Endothelial cell of hepatic sinusoid (primary cell): ENCODE measurements at regions not wholly inside any gene's neighbourhood (a gene's known extent, or its start where the extent isn't known, plus 50 kb on each side); places are given as distances from the start of the nearest gene placed in this dataset.

Source experiments
- in situ Hi-C: cut with HindIII; loops from 2 replicates; pipeline ENCODE4 v1.10.0; 2017; ENCODE audit warnings: low sequenced_read_pairs

DNA sequence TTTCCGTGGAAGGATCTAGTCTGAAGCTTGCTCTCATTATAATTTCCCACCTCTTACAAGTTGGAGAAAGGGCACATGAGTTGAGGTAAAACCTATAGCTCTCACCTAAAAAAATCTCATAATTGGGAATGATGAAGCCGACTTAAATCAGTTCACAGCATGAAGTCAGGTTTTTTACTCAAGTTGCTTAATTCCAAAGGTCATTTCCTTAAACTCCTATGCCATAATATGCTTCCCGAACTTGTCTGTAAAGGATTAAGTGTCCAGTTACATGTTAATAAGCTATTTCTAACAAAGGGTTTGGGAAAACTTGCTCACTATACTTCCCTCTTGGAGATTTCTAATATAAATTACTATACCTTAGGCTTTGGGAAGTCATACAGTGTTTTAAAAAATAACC is 481.2 kb downstream of the NUP35 start:
- in situ Hi-C loops, result no loop called here

DNA sequence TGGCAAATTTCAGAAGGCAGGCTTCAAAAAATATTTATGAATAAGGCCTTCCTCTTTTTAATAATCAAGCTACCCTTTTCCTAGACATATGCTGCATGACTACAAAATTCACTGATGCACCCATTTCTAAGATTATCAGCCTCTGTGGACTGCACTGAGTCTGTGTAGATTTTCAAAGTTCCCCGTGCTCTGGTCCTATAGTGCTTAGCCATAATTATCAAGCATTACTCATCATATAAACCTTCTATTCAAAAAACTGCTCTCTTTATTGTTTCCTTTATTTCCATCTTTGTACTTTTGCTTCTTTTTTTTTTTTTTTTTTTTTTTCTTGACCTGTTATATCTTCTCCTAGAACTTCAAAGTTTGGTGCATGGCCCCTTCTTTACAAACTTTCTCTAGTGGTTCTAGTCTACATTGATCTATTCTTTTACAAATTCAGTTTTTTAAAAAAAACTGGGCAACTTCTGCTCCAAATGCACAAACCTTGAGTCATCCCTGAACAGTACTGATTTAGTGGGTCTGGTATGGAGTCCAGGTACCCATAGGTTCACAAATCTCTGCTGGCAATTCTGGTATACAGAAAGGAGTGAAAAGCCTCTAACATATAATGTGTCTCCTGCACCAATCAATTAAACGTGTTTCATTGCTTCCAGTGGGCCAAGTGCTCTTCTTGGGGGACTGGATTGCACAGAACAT is 481.9 kb downstream of the NUP35 start:
- in situ Hi-C loops, result no loop called here

DNA sequence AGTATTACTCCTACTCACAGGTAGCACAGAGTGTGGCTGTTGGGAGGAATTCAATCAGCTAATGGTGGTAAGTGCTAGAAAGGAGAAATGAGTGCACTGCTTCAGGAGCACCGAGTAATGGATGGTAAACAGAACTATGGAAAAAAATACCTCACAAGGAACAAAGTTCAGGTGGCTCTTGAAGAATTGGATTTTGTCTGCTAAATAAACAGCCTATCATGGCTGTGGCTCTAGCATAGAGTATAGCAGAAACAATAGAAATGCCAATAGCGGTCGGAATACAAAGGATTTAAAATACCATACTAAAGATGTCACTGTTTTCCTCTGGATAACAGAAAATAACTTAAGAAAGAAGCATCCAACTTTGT is 482.5 kb downstream of the NUP35 start:
- in situ Hi-C loops, result no loop called here

DNA sequence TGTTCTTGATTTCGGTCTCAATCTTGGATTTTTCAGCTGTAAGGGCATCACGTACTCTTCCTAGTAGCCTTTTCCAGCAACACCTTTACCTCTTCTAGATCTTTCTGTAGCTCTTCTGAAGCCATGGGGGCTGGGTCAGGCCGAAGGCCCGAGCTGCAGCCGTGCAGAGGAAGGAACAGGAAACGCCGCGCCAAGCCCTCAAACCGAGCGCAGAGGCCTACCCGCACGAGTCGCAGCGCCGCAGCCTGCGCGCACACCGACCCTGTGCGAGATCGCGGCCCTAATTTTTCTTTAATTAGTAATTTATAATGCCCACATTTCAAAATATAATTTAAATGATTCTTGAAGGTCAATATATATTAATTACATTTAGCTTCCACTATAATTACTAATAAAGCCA is 483.8 kb downstream of the NUP35 start:
- in situ Hi-C loops, result no loop called here

DNA sequence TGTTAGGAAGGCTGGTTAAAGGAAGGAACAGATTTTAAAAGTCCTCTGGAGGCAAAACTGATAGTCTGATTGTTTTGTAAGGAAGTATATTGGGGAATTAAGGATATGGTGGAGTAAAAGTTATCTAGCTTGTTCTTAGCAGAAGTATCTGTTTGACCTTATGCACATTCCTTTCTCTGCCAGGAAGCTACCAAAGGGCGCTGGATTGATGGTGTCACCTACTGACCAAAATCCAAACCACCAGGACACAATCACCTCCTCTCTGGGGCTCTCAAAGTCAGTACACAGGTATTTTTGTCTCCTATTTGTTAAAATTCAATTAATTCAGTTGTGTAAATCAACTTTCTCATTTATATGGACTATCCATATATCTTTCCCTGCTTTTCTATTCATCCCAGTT is 484.5 kb downstream of the NUP35 start:
- in situ Hi-C loops, result no loop called here

DNA sequence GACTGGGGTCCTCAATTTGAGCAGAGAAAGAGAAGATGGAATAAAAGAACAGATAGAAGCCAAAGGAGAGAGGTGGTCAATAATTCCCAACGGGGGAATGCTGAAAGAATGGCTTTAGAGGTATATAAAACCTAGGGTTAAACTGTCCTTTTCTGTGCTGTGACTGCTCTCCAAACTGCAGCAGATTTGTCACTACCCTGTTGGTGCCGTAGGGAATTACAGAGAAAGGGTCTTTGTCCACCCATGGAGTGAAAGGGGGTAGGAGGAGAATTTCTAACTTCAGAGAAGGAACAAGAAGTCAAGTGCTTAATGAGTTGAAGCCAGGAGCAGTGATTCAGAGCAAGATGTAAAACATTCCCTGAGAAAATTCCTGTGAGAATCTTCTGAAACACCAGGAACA is 486.5 kb downstream of the NUP35 start:
- in situ Hi-C loops, result no loop called here

DNA sequence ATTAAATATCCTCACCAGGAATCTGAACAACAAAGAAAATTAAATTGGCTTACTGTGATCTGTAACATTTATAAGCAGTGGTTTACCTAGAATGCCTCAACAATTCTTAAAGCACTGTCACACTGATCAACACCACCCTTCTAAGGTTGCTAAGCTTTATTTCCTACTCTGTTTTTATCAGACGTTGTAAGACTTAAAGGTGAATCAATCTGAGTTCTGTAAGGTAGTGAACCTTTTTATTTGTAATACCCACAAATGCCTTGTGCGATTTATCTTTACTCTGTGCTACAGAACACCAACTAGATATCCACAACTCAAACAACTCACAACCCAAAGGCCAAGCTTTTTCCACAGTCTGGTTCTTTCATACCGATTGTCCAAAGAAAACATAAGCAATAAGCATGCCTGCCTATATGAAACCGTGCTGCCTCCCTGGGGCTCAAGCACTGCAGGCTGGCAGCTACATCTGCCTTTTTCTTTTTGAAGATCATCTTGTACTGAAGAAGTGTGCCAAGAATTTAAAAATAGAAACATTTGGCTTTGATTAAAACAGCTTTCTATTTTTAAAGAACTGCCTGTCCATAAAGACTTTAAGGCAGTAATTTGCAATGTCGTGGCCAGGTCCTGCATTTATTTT is 490.7 kb downstream of the NUP35 start:
- in situ Hi-C loops, result no loop called here

DNA sequence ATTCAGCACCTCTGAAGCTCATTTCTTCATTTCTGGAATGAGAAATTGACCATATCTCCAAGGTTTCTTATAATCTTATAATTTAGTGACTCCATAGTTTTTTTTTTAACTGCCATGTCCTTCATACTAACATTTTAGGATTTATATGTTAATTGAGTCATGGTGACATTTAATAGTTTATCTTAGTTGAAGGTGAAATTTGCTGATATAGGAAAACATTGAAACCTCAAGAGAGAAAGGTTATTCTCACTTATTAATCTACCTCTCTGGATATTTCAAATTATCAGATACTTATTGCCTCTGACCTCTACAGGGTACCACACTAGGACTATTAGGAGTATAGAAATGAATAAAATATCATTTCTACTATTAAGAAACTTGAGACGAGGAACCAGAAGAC is 499.0 kb downstream of the NUP35 start:
- in situ Hi-C loops, result no loop called here

DNA sequence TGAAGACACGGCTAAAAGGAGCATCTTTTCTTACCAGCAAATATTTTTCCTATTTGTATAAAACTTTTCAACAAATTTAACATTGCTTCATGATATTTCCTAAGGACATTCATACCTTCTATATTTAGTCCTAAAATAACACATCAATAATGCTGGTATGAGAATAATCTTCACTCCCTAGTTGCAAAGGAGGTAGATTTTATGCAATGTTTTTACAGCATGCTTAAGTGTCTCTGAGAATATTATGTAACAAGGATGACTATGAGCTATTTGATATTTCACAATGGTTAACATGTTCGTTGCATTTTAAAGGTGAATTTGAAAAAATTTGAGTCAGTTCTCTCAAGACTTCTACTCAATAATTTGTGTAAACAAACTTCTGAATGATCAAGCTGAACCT is 506.7 kb downstream of the NUP35 start:
- in situ Hi-C loops, result no loop called here

DNA sequence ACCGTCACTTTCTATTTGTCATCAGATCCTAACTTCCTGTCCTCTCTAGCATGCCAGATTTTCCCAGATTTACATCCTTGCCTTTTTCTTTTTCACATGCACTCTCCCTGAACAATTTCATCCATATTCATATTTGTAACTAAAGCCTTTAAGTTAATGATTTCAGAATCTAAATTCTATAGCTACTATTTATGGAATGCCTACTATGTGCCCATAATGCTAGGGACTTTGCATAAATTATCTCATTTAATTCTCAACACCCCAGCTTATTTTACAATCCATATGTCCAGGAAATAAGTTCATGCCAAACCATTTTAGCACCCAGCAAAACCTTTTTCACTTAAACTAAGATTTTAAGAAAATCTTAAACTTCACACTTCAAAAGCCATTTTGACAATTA is 531.9 kb downstream of the NUP35 start:
- in situ Hi-C loops, result no loop called here

DNA sequence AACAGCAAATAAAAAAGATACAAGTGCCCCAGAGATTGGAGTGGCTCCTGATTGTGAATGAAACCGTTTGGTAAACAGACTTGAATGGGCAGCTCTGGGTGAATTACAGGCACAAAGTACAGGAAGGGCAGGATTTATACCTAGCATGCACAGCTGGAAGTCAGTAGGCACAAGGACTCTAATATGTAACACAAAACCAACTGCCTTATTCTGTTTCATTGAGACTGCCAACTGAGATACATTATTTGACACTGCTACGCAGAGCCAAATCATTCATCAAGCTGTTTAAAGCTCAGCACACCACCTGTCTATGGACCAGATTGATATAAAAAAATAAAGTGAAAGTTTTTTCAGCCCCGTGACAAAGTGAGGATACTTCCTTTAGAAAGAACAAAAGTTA is 541.2 kb downstream of the NUP35 start:
- in situ Hi-C loops, result no loop called here

DNA sequence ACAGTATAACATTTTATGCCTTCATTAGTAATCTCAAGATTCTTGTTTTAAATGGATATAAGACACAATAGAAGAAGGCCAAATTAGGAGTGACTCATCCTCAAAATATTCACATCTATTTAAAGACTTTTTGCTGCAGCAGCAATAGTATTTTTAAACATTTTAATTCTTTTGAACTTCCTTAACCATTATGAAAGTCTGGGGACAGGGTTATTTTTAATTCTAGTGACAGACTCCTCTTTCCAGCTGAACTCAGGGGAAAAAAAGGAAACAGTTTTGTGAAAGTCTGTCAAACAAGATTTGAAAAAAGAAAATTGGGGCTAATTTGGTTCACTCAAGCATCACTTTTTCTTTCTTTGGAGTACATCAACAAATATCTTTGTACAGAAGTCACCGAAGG is 541.8 kb downstream of the NUP35 start:
- in situ Hi-C loops, result no loop called here

DNA sequence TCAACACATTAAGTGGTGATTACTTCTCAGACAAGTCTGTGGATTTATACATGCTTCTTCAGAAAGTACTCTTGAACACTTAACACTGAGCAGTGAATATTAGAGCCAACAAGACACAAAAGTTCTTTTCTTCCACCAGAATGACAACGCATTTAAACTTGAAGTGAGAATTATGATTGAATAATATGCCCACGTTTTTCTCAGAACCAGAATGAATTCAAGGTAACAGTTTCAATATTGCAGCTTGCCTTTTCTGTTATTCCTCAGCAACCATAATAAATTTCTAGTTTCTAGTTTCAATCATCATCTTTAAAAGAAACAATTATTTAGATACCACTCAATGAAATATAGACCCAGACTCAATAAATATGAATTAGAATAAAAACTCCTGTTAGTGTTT is 547.0 kb downstream of the NUP35 start:
- in situ Hi-C loops, result no loop called here

DNA sequence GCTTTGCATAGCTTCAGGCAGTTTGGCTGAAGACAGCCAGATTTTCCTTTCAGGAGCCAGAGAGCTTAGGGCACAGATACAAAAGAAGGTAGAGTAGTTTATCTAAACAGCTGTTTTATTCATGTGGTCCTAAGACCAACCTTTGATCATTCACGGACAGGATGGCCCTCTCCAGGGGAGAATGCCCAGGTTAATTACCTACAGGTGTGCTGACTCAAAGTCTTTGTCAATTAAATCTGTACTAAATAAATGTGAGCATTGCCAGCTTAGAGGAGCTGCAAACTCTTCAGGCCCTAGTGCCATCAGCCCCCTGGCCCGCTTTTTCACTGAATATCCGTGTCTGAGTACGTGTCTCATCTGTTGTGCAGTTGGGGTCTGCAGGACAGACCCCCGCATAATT is 554.7 kb downstream of the NUP35 start:
- in situ Hi-C loops, result no loop called here

DNA sequence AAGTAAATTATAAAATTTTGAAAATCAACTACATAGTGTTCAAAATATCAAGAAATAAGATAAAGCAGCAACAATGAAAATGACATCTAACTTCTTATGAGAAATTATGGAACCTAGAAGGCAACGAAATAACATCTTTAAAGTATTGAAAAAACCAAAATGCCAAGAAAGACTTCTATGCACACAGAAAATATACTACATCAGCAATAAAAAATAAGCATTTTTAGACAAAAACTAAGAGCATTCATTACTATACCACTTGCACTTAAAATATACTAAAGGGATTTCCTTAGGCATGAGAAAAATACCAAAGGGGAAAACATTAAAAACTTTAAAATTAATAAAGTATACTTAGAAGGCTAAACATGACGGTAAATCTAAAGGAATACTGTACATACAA is 556.3 kb downstream of the NUP35 start:
- in situ Hi-C loops, result no loop called here

DNA sequence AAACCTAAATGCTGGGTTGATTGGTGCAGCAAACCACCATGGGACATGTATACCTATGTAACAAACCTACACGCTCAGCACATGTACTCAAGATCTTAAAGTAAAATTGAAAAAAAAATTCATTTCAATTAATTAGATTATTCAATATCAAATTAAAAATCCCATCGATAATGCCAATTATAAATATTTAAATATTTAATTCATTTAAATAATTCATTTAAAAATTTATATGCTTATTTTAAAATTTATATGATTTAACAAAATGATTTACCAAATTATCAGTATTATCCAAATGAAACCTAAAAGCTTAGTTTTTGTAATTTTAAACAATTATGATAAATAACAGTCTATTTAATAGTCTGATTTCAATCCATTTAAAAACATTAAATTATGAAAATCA is 560.4 kb downstream of the NUP35 start:
- in situ Hi-C loops, result no loop called here

DNA sequence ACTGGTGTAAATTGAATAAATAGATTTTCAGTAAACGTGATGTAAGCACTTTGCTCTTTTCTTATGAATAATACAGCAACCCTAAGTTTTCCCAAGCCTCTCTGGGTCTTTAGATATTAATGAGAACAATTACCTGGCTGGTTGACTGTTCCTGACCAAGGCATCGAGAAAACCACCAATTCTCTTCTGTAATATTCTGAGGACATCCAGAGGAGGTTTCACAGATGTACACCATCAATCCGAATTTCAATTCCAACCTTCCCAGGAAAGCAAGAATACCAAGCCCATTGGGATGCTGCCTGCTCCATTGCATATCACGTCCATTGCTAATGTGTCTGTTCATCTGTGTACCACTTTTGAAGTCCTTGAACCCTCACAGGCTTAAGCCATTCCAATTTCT is 571.8 kb downstream of the NUP35 start:
- in situ Hi-C loops, result no loop called here

DNA sequence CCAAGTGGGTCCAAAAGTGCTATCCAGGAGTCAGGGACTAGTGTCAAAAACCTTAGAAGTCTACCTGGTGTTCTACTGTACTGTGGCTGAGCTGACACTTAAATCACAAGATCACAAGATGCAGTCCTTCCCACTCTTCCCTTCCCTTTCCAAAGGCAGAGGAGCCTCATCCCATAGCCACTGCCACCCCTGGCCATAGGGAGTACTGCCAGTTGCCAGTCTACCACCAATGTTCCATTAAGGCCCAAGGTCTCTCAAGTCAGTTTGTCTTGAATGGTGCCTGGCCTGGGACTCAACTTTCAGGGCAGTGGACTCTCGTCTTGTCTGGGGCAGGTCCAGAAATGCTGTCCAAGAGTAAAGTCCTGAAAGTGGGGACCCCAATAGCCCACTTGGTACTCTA is 585.6 kb downstream of the NUP35 start:
- in situ Hi-C loops, result no loop called here

DNA sequence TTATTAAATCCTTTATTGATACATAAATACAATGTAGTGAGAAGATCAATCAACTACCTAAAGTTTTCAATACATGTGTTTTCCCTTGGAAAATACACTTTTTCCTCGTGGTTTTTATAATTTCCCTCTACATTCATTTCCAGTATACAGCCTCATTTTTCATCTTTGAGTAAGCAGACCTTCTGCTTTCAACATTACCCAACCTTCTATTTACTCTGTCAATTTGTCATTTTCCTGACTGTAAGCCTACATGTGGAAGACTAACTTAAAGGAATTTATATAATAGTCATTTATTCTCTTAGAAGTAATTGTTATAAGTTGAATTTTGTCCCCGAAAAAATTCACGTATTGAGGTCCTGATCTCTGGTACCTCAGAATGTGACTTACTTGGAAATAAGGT is 594.0 kb downstream of the NUP35 start:
- in situ Hi-C loops, result no loop called here

DNA sequence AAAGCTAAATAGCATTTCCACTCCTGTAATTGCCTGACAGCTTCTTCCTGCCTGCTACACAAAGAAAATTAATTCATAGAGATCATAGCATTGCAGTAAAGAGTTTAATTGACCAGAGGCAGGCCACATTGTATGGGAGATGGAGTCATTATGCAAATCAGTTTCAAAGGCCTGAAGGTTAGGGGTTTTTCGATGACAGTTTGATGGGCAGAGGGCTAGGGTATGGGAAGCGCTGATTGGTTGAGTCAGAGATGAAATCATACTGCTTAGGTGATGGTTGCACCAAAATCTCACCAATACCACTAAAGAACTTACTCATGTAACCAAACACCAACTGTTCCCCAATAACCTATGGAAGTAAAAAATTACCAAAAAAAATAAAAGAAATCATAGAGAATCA is 599.0 kb downstream of the NUP35 start:
- in situ Hi-C loops, result no loop called here

DNA sequence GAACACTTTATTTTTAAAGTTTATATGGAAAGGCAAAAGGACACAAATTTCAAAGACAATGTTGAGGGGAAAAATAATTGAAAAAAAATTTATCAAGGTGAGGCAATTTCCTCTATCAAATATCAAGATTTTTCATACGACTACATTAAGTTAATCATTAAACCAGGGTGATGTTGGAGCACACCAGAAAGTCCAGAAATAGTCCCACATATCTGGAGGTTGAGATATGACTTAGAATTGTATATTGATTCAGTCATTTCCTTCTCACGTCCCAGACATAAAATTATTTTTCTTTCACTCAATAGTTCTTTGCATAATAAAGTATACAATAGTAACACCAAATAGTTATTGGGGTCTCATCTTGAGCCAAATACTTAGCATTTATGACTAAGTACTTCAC is 605.1 kb downstream of the NUP35 start:
- in situ Hi-C loops, result no loop called here

DNA sequence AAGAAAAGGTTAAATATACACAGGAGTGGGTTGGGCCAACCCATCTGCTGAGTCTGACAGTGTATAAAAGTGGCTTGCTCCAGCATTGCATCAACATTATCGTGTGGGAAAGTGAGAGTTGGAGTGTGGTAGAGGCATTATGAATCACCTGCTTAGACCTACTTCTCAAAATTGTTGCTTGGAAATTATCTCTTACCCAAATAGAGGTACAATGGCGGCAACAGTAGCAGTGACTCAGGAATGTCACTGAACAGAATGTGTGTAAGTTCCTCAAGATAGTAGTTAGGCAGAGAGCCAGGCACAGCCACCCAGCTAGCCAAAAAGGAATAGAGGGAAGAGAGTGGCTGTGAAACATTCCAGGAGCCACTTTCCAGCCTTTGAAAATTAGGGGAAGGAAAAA is 616.0 kb downstream of the NUP35 start:
- in situ Hi-C loops, result no loop called here

DNA sequence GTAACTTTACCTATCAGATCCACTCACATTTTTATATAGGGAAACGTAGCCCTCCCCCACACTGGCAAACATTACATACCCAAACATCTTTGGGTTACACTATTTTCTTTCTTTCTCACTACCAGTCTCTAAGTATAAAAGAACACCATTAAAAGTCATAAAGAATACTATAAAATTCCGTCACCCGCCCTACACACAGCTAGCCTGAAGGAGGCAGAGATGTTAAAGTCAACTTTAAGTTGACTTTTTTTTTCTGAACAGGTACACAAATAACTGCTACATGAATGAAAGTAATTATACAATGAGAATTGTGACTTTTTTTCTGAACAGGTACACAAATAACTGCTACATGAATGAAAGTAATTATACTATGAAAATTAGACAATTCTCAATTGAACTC is 628.3 kb downstream of the NUP35 start:
- in situ Hi-C loops, result no loop called here
